ENCODE measurements at regions not wholly inside any gene's neighbourhood (a gene's known extent, or its start where the extent isn't known, plus 50 kb on each side); places are given as distances from the start of the nearest gene placed in this dataset.

GRCh38 chr6:69593706-69594105, 203.1 kb downstream of the LMBRD1 start:
- Histone ChIP-seq H2AK5ac (ENCODE audit: low read depth, low read length) (no peak overlapping the region), H2BK15ac (ENCODE audit: low read depth, low read length) (no peak overlapping the region), H3K79me1 (ENCODE audit: low read depth in 1 of 2, low read length in 2 of 2) (no peaks in the 10 kb centered on the region), H3K4me1 (ENCODE audit: control insufficient read depth, insufficient read depth, low read length) (no peaks in the 10 kb centered on the region), H3K36me3 (ENCODE audit: control insufficient read depth, insufficient read depth, low read length) (no peaks in the 10 kb centered on the region), H3K18ac (ENCODE audit: low read depth, low read length) (no peak overlapping the region), H3K23ac (ENCODE audit: low read depth, low read length) (no peak overlapping the region), H2BK120ac (ENCODE audit: low read depth, low read length) (no peak overlapping the region), H4K8ac (ENCODE audit: low read depth in 2 of 2, low read length in 2 of 2) (no peak overlapping the region), H3K4ac (ENCODE audit: low read depth, low read length) (no peak overlapping the region), H4K5ac (ENCODE audit: low read depth, low read length) (no peak overlapping the region), H4K20me1 (ENCODE audit: insufficient read depth, low read length) (no peaks in the 10 kb centered on the region), H3K14ac (replicated peaks; ENCODE audit: low read depth, low read length) (no peak overlapping the region), H3K56ac (ENCODE audit: extremely low read depth, insufficient read depth, low read length) (no peak overlapping the region), H2AFZ (replicated peaks; ENCODE audit: low read length, poor library complexity) (no peak overlapping the region), H2AK9ac (replicated peaks; ENCODE audit: low read depth, low read length, poor library complexity) (no peak overlapping the region), H3K27ac (ENCODE audit: insufficient read depth, low read length) (no peak overlapping the region), H3K4me3 (ENCODE audit: insufficient read depth, low read depth, low read length) (no peak overlapping the region), H4K91ac (ENCODE audit: insufficient read depth, low read depth, low read length) (no peak overlapping the region), H3K9me3 (ENCODE audit: control insufficient read depth, insufficient read depth, low read length) (no peaks in the 10 kb centered on the region), H2BK20ac (ENCODE audit: low read depth, low read length) (no peak overlapping the region), H3K9ac (ENCODE audit: low read depth, low read length) (no peak overlapping the region), H3K9me1 (ENCODE audit: insufficient read depth, low read length) (no peaks in the 10 kb centered on the region), H3K27me3 (ENCODE audit: control insufficient read depth, insufficient read depth, low read length) (no peaks in the 10 kb centered on the region), H2BK5ac (ENCODE audit: low read depth, low read length, poor library complexity, severe bottlenecking) (no peak overlapping the region), H3K4me2 (ENCODE audit: low read depth, low read length) (no peak overlapping the region)
- in situ Hi-C loops (cut with MboI; ENCODE audit: low sequenced_read_pairs), result no loop called here
- ATAC-seq (ENCODE audit: low read depth), result no peak
- ChIA-PET CTCF (no interaction called here), POLR2A (ENCODE audit: unreplicated experiment) (no interaction called here)
- WGBS, 2 experiments (ENCODE audit: extremely low coverage in 2 of 2, insufficient read length in 1 of 2), result no CpG with 5 or more reads among the region's 4 CpGs
- dilution Hi-C loops (cut with HindIII; ENCODE audit: low sequenced_read_pairs, unreplicated experiment), result no loop called here
- no peak for DNase-seq
- no TSS peak for BruUV-seq (replicated peaks)
- no peak for TF ChIP-seq MAZ (IDR thresholded peaks at IDR 0.05; ENCODE audit: borderline replicate concordance, low read depth, low read length)
- TF ChIP-seq MAFK (IDR thresholded peaks at IDR 0.05; ENCODE audit: low read depth, low read length), result no peak
- no peak for TF ChIP-seq ELK1 (IDR thresholded peaks at IDR 0.05; ENCODE audit: borderline replicate concordance, low read depth, low read length)
- no peak for TF ChIP-seq USF2 (IDR thresholded peaks at IDR 0.05; ENCODE audit: low read depth, low read length)
- no peak for TF ChIP-seq RAD21 (IDR thresholded peaks at IDR 0.05; ENCODE audit: low read length)
- TF ChIP-seq SMC3 (IDR thresholded peaks at IDR 0.05; ENCODE audit: low read depth, low read length), result no peak
- TF ChIP-seq RCOR1 (IDR thresholded peaks at IDR 0.05; ENCODE audit: insufficient replicate concordance, low read length), result no peak
- no peak for TF ChIP-seq CHD1 (IDR thresholded peaks at IDR 0.05; ENCODE audit: low read depth, low read length)
- no peak for TF ChIP-seq CEBPB (IDR thresholded peaks at IDR 0.05; ENCODE audit: low read depth, low read length)
- no peak for TF ChIP-seq MXI1 (IDR thresholded peaks at IDR 0.05; ENCODE audit: borderline replicate concordance, low read depth, low read length)
- TF ChIP-seq CTCF (conservative IDR thresholded peaks at IDR 0.05; ENCODE audit: low read depth, low read length), result no peak
- no peak for TF ChIP-seq RFX5 (IDR thresholded peaks at IDR 0.05; ENCODE audit: low read depth, low read length)
- no peak for TF ChIP-seq POLR2A (IDR thresholded peaks at IDR 0.05; ENCODE audit: low read depth, low read length)
- no peak for TF ChIP-seq BHLHE40 (IDR thresholded peaks at IDR 0.05; ENCODE audit: low read depth, low read length)
- TF ChIP-seq FOS (IDR thresholded peaks at IDR 0.05; ENCODE audit: low read depth, low read length), result no peak
- TF ChIP-seq NFE2L2 (IDR thresholded peaks at IDR 0.05; ENCODE audit: low read depth, low read length), result no peak
- intact Hi-C loops (cut with micrococcal nuclease), result no loop called here
